GM04504 (cell line): ENCODE measurements at regions not wholly inside any gene's neighbourhood (a gene's known extent, or its start where the extent isn't known, plus 50 kb on each side); places are given as distances from the start of the nearest gene placed in this dataset.
"Not testable (repeated sequence)": the region's sequence is repeated elsewhere in the genome, so short reads cannot be mapped to it uniquely, and the experiment has no call there.

ENCODE experiments used
- DNase-seq: peaks from one replicate; pipeline ENCODE4 v3.0.0-alpha.2; 2012; ENCODE audit warnings: low read depth

- no peak for DNase-seq
Observed at GRCh38 chr13:68644611-68645010, 1414.5 kb upstream of the PCDH9 start.

GRCh38 chr13:68636784-68637183 is 1406.6 kb upstream of the PCDH9 start:
- no peak for DNase-seq

GRCh38 chr13:68628994-68629393 is 1398.9 kb upstream of the PCDH9 start:
- no peak for DNase-seq

GRCh38 chr13:68627379-68627778 is 1397.2 kb upstream of the PCDH9 start:
- DNase-seq: no peak

- no peak for DNase-seq
Observed at GRCh38 chr13:68616600-68617222, 1386.6 kb upstream of the PCDH9 start.

GRCh38 chr13:68609661-68610060 is 1379.5 kb upstream of the PCDH9 start:
- DNase-seq: no peak

GRCh38 chr13:68608147-68608546 is 1378.0 kb upstream of the PCDH9 start:
- DNase-seq: no peak

GRCh38 chr13:68597641-68598040 is 1367.5 kb upstream of the PCDH9 start:
- no peak for DNase-seq

GRCh38 chr13:68588623-68589022 is 1358.5 kb upstream of the PCDH9 start:
- DNase-seq: no peak

- no peak for DNase-seq
Observed at GRCh38 chr13:68584776-68585175, 1354.6 kb upstream of the PCDH9 start.

GRCh38 chr13:68574053-68574452 is 1343.9 kb upstream of the PCDH9 start:
- DNase-seq: no peak

- no peak for DNase-seq
Observed at GRCh38 chr13:68551701-68552522, 1321.8 kb upstream of the PCDH9 start.

GRCh38 chr13:68550330-68550729 is 1320.2 kb upstream of the PCDH9 start:
- DNase-seq: no peak

GRCh38 chr13:68540244-68540643 is 1310.1 kb upstream of the PCDH9 start:
- DNase-seq: no peak

GRCh38 chr13:68535329-68535728 is 1305.2 kb upstream of the PCDH9 start:
- no peak for DNase-seq

- DNase-seq: not testable (repeated sequence)
Observed at GRCh38 chr13:68527167-68527566, 1297.0 kb upstream of the PCDH9 start.

- no peak for DNase-seq
Observed at GRCh38 chr13:68523838-68524424, 1293.8 kb upstream of the PCDH9 start.

GRCh38 chr13:68522184-68522583 is 1292.0 kb upstream of the PCDH9 start:
- DNase-seq: no peak

GRCh38 chr13:68509734-68510621 is 1279.8 kb upstream of the PCDH9 start:
- DNase-seq: no peak

- DNase-seq: no peak
Observed at GRCh38 chr13:68506888-68507551, 1276.9 kb upstream of the PCDH9 start.

GRCh38 chr13:68490594-68490993 is 1260.5 kb upstream of the PCDH9 start:
- DNase-seq: no peak

GRCh38 chr13:68481130-68481529 is 1251.0 kb upstream of the PCDH9 start:
- no peak for DNase-seq
